ENCODE measurements at regions not wholly inside any gene's neighbourhood (a gene's known extent, or its start where the extent isn't known, plus 50 kb on each side); places are given as distances from the start of the nearest gene placed in this dataset.
"Not testable (repeated sequence)": the region's sequence is repeated elsewhere in the genome, so short reads cannot be mapped to it uniquely, and the experiment has no call there.

DNA sequence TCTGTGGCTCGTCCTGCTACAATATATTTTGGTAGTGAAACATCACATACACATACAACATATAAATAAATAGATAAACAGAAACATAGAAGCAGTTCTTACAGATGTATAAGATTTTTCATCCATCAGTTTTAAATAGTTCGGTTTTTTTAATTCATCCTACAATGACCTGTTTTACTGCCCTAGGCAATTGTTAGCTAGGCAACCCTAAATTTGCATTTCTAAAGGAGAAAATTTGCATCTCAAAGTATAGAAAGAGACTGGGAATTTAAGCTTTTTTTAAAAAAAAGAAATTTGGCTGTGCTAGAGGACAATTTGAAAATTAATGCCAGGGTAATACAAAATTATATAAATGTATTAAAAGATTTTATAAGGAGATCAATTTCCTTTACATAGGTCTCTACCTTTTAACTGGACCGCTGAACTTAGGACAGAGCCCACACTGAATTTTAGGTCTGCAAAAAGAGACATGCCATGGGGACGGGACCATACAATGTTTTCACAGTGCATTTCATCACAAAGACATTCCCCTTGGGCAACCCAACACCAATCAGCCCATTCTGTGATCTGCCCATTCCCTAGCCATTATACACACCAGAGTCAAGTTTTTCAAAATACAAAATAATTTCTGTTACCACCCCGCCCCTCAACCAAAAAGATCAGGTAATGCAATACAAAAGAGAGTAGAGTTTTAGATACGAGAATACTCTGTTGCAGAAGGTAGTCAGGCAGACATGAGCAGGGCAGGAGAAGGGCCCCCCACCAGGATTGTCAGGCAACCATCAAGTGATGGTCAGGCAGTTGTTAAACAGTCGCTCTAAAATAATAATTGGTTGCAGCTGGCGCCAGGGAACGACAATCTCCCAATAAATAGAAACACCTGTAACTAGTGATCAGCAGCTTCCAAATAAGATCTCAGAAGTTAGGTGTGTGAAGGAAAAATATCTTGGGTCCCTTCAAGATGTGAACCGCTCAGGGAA is 299.7 kb upstream of the SGCG start:
- Histone ChIP-seq H2AFZ (ENCODE audit: low read length) (no peak overlapping the region), H3K9me2 (replicated peaks; ENCODE audit: low read depth, low read length) (no peaks in the 10 kb centered on the region), H4K20me1 (ENCODE audit: insufficient read depth, low read length, poor library complexity, severe bottlenecking) (no peaks in the 10 kb centered on the region), H3K4me2 (ENCODE audit: low read depth, low read length, poor library complexity, severe bottlenecking) (no peak overlapping the region), H3K4me1 (ENCODE audit: insufficient read depth, low read length, poor library complexity, severe bottlenecking) (no peaks in the 10 kb centered on the region), H3K4me3 (ENCODE audit: low read length, poor library complexity, severe bottlenecking) (no peak overlapping the region), H3K79me2 (ENCODE audit: insufficient read depth, low read length) (no peaks in the 10 kb centered on the region), H3K9ac (ENCODE audit: low read depth, low read length, poor library complexity, severe bottlenecking) (no peak overlapping the region), H3F3A (ENCODE audit: low read depth) (no peaks in the 10 kb centered on the region), H3K27me3 (ENCODE audit: insufficient read depth, low read length, poor library complexity, severe bottlenecking) (no peaks in the 10 kb centered on the region), H3K36me3 (ENCODE audit: insufficient read depth, low read length) (no peaks in the 10 kb centered on the region), H3K9me3 (ENCODE audit: insufficient read depth, low read depth, low read length) (no peaks in the 10 kb centered on the region)
- TF ChIP-seq EZH2phosphoT487 (IDR thresholded peaks at IDR 0.05; ENCODE audit: borderline replicate concordance), result no peak
- TF ChIP-seq, protein P1, sequence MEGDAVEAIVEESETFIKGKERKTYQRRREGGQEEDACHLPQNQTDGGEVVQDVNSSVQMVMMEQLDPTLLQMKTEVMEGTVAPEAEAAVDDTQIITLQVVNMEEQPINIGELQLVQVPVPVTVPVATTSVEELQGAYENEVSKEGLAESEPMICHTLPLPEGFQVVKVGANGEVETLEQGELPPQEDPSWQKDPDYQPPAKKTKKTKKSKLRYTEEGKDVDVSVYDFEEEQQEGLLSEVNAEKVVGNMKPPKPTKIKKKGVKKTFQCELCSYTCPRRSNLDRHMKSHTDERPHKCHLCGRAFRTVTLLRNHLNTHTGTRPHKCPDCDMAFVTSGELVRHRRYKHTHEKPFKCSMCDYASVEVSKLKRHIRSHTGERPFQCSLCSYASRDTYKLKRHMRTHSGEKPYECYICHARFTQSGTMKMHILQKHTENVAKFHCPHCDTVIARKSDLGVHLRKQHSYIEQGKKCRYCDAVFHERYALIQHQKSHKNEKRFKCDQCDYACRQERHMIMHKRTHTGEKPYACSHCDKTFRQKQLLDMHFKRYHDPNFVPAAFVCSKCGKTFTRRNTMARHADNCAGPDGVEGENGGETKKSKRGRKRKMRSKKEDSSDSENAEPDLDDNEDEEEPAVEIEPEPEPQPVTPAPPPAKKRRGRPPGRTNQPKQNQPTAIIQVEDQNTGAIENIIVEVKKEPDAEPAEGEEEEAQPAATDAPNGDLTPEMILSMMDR (conservative IDR thresholded peaks at IDR 0.05; ENCODE audit: low read length), result no peak

DNA sequence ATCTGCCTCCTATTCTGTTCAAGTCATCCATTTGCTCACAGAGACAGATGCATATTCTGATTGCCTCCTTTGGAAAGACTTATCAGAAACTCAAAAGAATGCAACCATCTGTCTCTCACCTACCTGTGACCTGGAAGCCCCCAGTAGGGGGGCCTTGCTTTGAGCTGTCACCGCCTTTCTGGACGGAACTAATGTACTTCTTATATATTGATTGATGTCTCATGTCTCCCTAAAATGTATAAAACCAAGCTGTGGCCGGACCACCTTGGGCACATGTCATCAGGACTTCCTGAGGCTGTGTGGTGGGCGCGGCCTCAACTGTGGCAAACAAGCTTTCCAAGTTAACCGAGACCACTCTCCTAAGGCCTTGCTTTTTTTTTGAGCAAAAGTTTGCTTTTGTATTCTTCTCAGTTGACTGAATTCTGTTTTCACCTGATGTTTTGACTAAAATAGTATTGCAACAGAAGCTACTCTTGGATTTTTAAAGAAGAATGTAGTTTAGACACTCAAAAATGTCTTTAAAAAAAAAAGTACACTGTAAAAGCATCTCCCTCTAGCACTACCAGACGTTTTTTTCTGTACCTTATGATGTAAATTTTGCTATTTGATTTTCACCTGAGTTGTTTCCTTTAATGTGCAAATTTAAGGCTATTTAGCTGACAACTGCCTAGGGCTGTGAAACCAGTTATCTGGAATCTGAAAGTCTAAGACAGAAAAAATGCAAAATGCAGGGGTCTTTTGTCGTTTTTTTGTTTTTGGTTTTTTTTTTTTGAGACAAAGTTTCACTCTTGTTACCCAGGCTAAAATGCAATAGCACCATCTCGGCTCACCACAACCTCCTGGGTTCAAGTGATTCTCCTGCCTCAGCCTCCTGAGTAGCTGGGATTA is 298.8 kb upstream of the SGCG start:
- H3K9me3 ChIP-seq (ENCODE audit: insufficient read depth, low read depth, low read length); H3K9ac ChIP-seq (ENCODE audit: low read depth, low read length, poor library complexity, severe bottlenecking); H3K36me3 ChIP-seq (ENCODE audit: insufficient read depth, low read length); H3K9me2 ChIP-seq (replicated peaks; ENCODE audit: low read depth, low read length); H3F3A ChIP-seq (ENCODE audit: low read depth); H3K4me2 ChIP-seq (ENCODE audit: low read depth, low read length, poor library complexity, severe bottlenecking); H3K79me2 ChIP-seq (ENCODE audit: insufficient read depth, low read length); H2AFZ ChIP-seq (ENCODE audit: low read length); H3K4me1 ChIP-seq (ENCODE audit: insufficient read depth, low read length, poor library complexity, severe bottlenecking); H4K20me1 ChIP-seq (ENCODE audit: insufficient read depth, low read length, poor library complexity, severe bottlenecking); H3K4me3 ChIP-seq (ENCODE audit: low read length, poor library complexity, severe bottlenecking); H3K27me3 ChIP-seq (ENCODE audit: insufficient read depth, low read length, poor library complexity, severe bottlenecking): not testable (repeated sequence)

GRCh38 chr13:22883262-22883840 is 297.4 kb upstream of the SGCG start:
- Histone ChIP-seq H3K27me3 (ENCODE audit: insufficient read depth, low read length, poor library complexity, severe bottlenecking) (no peaks in the 10 kb centered on the region), H2AFZ (ENCODE audit: low read length) (no peak overlapping the region), H4K20me1 (ENCODE audit: insufficient read depth, low read length, poor library complexity, severe bottlenecking) (no peaks in the 10 kb centered on the region), H3K36me3 (ENCODE audit: insufficient read depth, low read length) (no peaks in the 10 kb centered on the region), H3F3A (ENCODE audit: low read depth) (no peaks in the 10 kb centered on the region), H3K9me2 (replicated peaks; ENCODE audit: low read depth, low read length) (no peaks in the 10 kb centered on the region), H3K79me2 (ENCODE audit: insufficient read depth, low read length) (no peaks in the 10 kb centered on the region), H3K4me2 (ENCODE audit: low read depth, low read length, poor library complexity, severe bottlenecking) (no peak overlapping the region), H3K4me1 (ENCODE audit: insufficient read depth, low read length, poor library complexity, severe bottlenecking) (no peaks in the 10 kb centered on the region), H3K4me3 (ENCODE audit: low read length, poor library complexity, severe bottlenecking) (no peak overlapping the region), H3K9me3 (ENCODE audit: insufficient read depth, low read depth, low read length) (no peaks in the 10 kb centered on the region), H3K9ac (ENCODE audit: low read depth, low read length, poor library complexity, severe bottlenecking) (no peak overlapping the region)
- TF ChIP-seq, protein P1 (conservative IDR thresholded peaks at IDR 0.05; ENCODE audit: low read length), result no peak
- TF ChIP-seq EZH2phosphoT487 (IDR thresholded peaks at IDR 0.05; ENCODE audit: borderline replicate concordance), result no peak
